Liver (tissue), 3 donors: ENCODE measurements at regions not wholly inside any gene's neighbourhood (a gene's known extent, or its start where the extent isn't known, plus 50 kb on each side); places are given as distances from the start of the nearest gene placed in this dataset.

Source experiments
- GABPA ChIP-seq, 2 donors: IDR thresholded peaks in 1 of 2; conservative IDR thresholded peaks in 1 of 2; 2 replicates each; pipeline ENCODE4 v1.6.1; 2016; ENCODE audit warnings: antibody characterized with exemption in 2 of 2, mild to moderate bottlenecking in 1 of 2, moderate library complexity in 1 of 2
- JUND ChIP-seq, 2 donors: IDR thresholded peaks; 2 replicates each; pipeline ENCODE4 v1.6.1; 2016; ENCODE audit warnings: antibody characterized with exemption in 2 of 2
- MAX ChIP-seq: IDR thresholded peaks from 2 replicates; pipeline ENCODE4 v1.6.1; 2016; ENCODE audit warnings: antibody characterized with exemption
- NR2F2 ChIP-seq: IDR thresholded peaks from 2 replicates; pipeline ENCODE4 v1.6.1; 2016; ENCODE audit warnings: antibody characterized with exemption
- RAD21 ChIP-seq, 2 donors: IDR thresholded peaks; 2 replicates each; pipeline ENCODE4 v1.6.1; 2016; ENCODE audit warnings: antibody characterized with exemption in 2 of 2, mild to moderate bottlenecking in 2 of 2
- RXRA ChIP-seq, 2 donors: IDR thresholded peaks; 2 replicates each; pipeline ENCODE4 v1.6.1; 2017 to 2018; ENCODE audit warnings: antibody characterized with exemption in 2 of 2, mild to moderate bottlenecking in 1 of 2
- SP1 ChIP-seq: IDR thresholded peaks from 2 replicates; pipeline ENCODE4 v1.6.1; 2018; ENCODE audit warnings: antibody characterized with exemption, mild to moderate bottlenecking
- YY1 ChIP-seq: IDR thresholded peaks from 2 replicates; pipeline ENCODE4 v1.6.1; 2016; ENCODE audit warnings: antibody characterized with exemption, mild to moderate bottlenecking
- ZBTB33 ChIP-seq: IDR thresholded peaks from 2 replicates; pipeline ENCODE4 v1.6.1; 2016; ENCODE audit warnings: antibody characterized with exemption
- TF ChIP-seq, protein P1 (sequence below): fragments of 150-350 bp; IDR thresholded peaks from 2 replicates; pipeline ENCODE4 v1.5.1; 2017; ENCODE audit warnings: improper control_type of control experiment, low read depth, low read length; ENCODE audit not compliant: missing input control
- TF ChIP-seq, protein P2 (sequence below): IDR thresholded peaks from 2 replicates; pipeline ENCODE4 v1.6.1; 2016; ENCODE audit warnings: antibody characterized with exemption
- donor health status: healthy.
- donor health status: healthy.

- TF ChIP-seq, protein P1, sequence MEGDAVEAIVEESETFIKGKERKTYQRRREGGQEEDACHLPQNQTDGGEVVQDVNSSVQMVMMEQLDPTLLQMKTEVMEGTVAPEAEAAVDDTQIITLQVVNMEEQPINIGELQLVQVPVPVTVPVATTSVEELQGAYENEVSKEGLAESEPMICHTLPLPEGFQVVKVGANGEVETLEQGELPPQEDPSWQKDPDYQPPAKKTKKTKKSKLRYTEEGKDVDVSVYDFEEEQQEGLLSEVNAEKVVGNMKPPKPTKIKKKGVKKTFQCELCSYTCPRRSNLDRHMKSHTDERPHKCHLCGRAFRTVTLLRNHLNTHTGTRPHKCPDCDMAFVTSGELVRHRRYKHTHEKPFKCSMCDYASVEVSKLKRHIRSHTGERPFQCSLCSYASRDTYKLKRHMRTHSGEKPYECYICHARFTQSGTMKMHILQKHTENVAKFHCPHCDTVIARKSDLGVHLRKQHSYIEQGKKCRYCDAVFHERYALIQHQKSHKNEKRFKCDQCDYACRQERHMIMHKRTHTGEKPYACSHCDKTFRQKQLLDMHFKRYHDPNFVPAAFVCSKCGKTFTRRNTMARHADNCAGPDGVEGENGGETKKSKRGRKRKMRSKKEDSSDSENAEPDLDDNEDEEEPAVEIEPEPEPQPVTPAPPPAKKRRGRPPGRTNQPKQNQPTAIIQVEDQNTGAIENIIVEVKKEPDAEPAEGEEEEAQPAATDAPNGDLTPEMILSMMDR = no peak
- TF ChIP-seq ZBTB33 (peak; percentile 13), MAX (peak; percentile 55), GABPA (IDR thresholded peaks at IDR 0.05 in 1 of 2, conservative IDR thresholded peaks at IDR 0.05 in 1 of 2) (no peak), RXRA (IDR thresholded peaks at IDR 0.05) (peak; percentile 71 to 80), SP1 (peak; percentile 32), NR2F2 (peak; percentile 13), RAD21 (IDR thresholded peaks at IDR 0.05) (peak; percentile 31 to 43), YY1 (peak; percentile 21), JUND (IDR thresholded peaks at IDR 0.05) (no peak)
- TF ChIP-seq, protein P2, sequence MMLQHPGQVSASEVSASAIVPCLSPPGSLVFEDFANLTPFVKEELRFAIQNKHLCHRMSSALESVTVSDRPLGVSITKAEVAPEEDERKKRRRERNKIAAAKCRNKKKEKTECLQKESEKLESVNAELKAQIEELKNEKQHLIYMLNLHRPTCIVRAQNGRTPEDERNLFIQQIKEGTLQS = no peak
Measured at GRCh38 chr6:119493980-119494379, 144.4 kb upstream of the MAN1A1 start.
